K562 (cell line): ENCODE measurements at regions not wholly inside any gene's neighbourhood (a gene's known extent, or its start where the extent isn't known, plus 50 kb on each side); places are given as distances from the start of the nearest gene placed in this dataset.

ENCODE experiments used
- ATAC-seq: fragments of 200-7000 bp; cut with Tn5 transposase; 3 replicates; pipeline ENCODE4 v1.9.1; 2020; ENCODE audit warnings: moderate library complexity
- BruUV-seq: library from RNA; stranded (reverse); fragments of 400-500 nt; replicated peaks from 2 replicates; lab custom pipeline; 2021; lab: Mats Ljungman, UMichigan
- CTCF ChIA-PET: fragments of 300-600 bp; formaldehyde crosslinking; extraction: SDS; loops from one replicate; lab custom pipeline; 2021; ENCODE audit warnings: low intra/inter-chr PET ratio; lab: Yijun Ruan, JAX
- POLR2A ChIA-PET: fragments of 300-600, 350-650 bp; sonication (Branson Sonifier 250); formaldehyde crosslinking; extraction: SDS; loops from one replicate; lab custom pipeline; 2021; ENCODE audit warnings: antibody characterized with exemption, inconsistent platforms; lab: Yijun Ruan, JAX
- DNase-seq, 4 experiments: peaks; one replicate each; pipeline versions ENCODE4 v3.0.0 to v3.0.0-alpha.2; 2011 to 2018; ENCODE audit warnings: low spot score in 3 of 4, mixed read lengths in 3 of 4; ENCODE audit errors: extremely low read depth in 1 of 4
- FAIRE-seq: peaks from 2 replicates; lab custom pipeline; 2011; peaks lifted over from hg19 to GRCh38; lab: Jason Lieb, UNC
- H2AFZ ChIP-seq: 2 replicates; pipeline ENCODE4 v1.6.0; 2011; ENCODE audit warnings: low read depth, low read length, control low read depth, inconsistent platforms
- H3K27ac ChIP-seq: fragments of 200-600 bp; 3 replicates; pipeline ENCODE4 v1.8.0; 2011; ENCODE audit warnings: low read depth, mild to moderate bottlenecking, control low read depth, inconsistent platforms, low read length, moderate library complexity, mixed read lengths; ENCODE audit errors: extremely low read depth
- H3K27me3 ChIP-seq, 2 experiments: fragments of 300-600 bp in 1 of 2; 2 replicates in 1 of 2; 3 replicates in 1 of 2; pipeline versions ENCODE4 v1.6.0 to v1.8.0; 2011; ENCODE audit warnings: inconsistent platforms in 2 of 2, low read length in 2 of 2, mild to moderate bottlenecking in 1 of 2, mixed read lengths in 1 of 2, moderate library complexity in 1 of 2; ENCODE audit not compliant: control insufficient read depth in 2 of 2, insufficient read depth in 2 of 2
- H3K36me3 ChIP-seq: fragments of 300-600 bp; 3 replicates; pipeline ENCODE4 v1.8.0; 2011; ENCODE audit warnings: mild to moderate bottlenecking, low read length, inconsistent platforms; ENCODE audit not compliant: control insufficient read depth, insufficient read depth
- H3K4me1 ChIP-seq, 2 experiments: fragments of 200-600 bp in 1 of 2; replicated peaks in 1 of 2; 2 replicates in 1 of 2; 3 replicates in 1 of 2; pipeline versions ENCODE4 v1.5.1 to v1.8.0; 2011; ENCODE audit warnings: inconsistent platforms in 2 of 2, low read length in 2 of 2, mild to moderate bottlenecking in 1 of 2, mixed read lengths in 1 of 2, moderate library complexity in 1 of 2; ENCODE audit not compliant: control insufficient read depth in 2 of 2, insufficient read depth in 2 of 2
- H3K4me2 ChIP-seq: 2 replicates; pipeline ENCODE4 v1.6.1; 2011; ENCODE audit warnings: low read length, control low read depth, inconsistent platforms, mixed read lengths; ENCODE audit not compliant: insufficient read depth
- H3K4me3 ChIP-seq: fragments of 200-600 bp; sonication (generic), shearing (Covaris generic); 2 replicates; pipeline ENCODE4 v1.5.1; 2016; ENCODE audit warnings: control low read depth, inconsistent platforms
- H3K79me2 ChIP-seq: fragments of 200-600 bp; 3 replicates; pipeline ENCODE4 v1.8.0; 2011; ENCODE audit warnings: low read length, inconsistent platforms; ENCODE audit not compliant: control insufficient read depth, insufficient read depth
- H3K9ac ChIP-seq, 2 experiments: 2 replicates each; pipeline versions ENCODE4 v1.6.0 to v1.6.1; 2011; ENCODE audit warnings: low read depth in 2 of 2, low read length in 2 of 2, control low read depth in 1 of 2, inconsistent platforms in 1 of 2, mild to moderate bottlenecking in 1 of 2, mixed read lengths in 1 of 2; ENCODE audit not compliant: insufficient read depth in 1 of 2
- H3K9me1 ChIP-seq: one replicate; pipeline ENCODE4 v1.6.0; 2011; ENCODE audit warnings: inconsistent platforms, mild to moderate bottlenecking, low read length, moderate library complexity; ENCODE audit not compliant: control insufficient read depth, insufficient read depth
- H3K9me3 ChIP-seq: replicated peaks from 2 replicates; pipeline ENCODE4 v1.5.1; 2011; ENCODE audit warnings: low read depth, low read length, inconsistent platforms; ENCODE audit not compliant: control insufficient read depth, insufficient read depth
- H4K20me1 ChIP-seq: replicated peaks from 2 replicates; pipeline ENCODE4 v1.6.1; 2011; ENCODE audit warnings: low read length, inconsistent platforms, mixed read lengths; ENCODE audit not compliant: control insufficient read depth, insufficient read depth
- ATF7 ChIP-seq: fragments of 450-650 bp; IDR thresholded peaks from 2 replicates; pipeline ENCODE4 v1.7.1; 2014; ENCODE audit warnings: mild to moderate bottlenecking, moderate library complexity
- DPF2 ChIP-seq: fragments of 450-650 bp; IDR thresholded peaks from 2 replicates; pipeline ENCODE4 v1.6.1; 2016
- POLR2B ChIP-seq: fragments of 450-650 bp; IDR thresholded peaks from 2 replicates; pipeline ENCODE4 v1.6.1; 2018; ENCODE audit warnings: low read depth; ENCODE audit not compliant: partially characterized antibody
- TAF1 ChIP-seq: IDR thresholded peaks from 2 replicates; pipeline ENCODE4 v1.6.1; 2011; ENCODE audit warnings: mild to moderate bottlenecking, low read length, moderate library complexity; ENCODE audit not compliant: insufficient read depth, control insufficient read depth, severe bottlenecking; ENCODE audit errors: extremely low read depth
- ZNF707 ChIP-seq: fragments of 250-450 bp; sonication (Bioruptor Pico); conservative IDR thresholded peaks from 2 replicates; pipeline ENCODE4 v1.8.0; 2022; ENCODE audit warnings: inconsistent platforms, mild to moderate bottlenecking, moderate library complexity
- WGBS: fragments of 100-300 bp; shearing (Covaris generic); methylation state at CpG from one replicate; pipeline ENCODE4 v1.1.6; 2016; ENCODE audit warnings: low coverage, mixed read lengths; ENCODE audit not compliant: insufficient coverage; ENCODE audit errors: missing lambda C conversion rate; 5-methylcytosine and 5-hydroxymethylcytosine counted together
- in situ Hi-C: fragments of 300-500 bp; cut with MboI; formaldehyde crosslinking; loops from 4 replicates; pipeline ENCODE4 v1.15.0; 2018; ENCODE audit warnings: inconsistent platforms, mixed read lengths
- intact Hi-C: fragments of 100-400 bp; cut with micrococcal nuclease; formaldehyde crosslinking; loops from 2 replicates; pipeline ENCODE4 v1.14.2; 2022
- TF ChIP-seq, protein P1 (sequence below): fragments of 250-450 bp; sonication (Bioruptor Pico); IDR thresholded peaks from 2 replicates; pipeline ENCODE4 v1.9.0; 2021; ENCODE audit warnings: mild to moderate bottlenecking
- TF ChIP-seq, protein P2 (sequence below): fragments of 450-650 bp; formaldehyde crosslinking; IDR thresholded peaks from 2 replicates; pipeline ENCODE4 v1.4.0; 2022; ENCODE audit warnings: mild to moderate bottlenecking, moderate library complexity
- TF ChIP-seq, protein P3 (sequence below): fragments of 450-650 bp; conservative IDR thresholded peaks from 2 replicates; pipeline ENCODE4 v1.6.1; 2016; ENCODE audit warnings: missing genetic modification characterization, low read depth, mild to moderate bottlenecking, missing compliant biosample characterization, moderate library complexity
- TF ChIP-seq, protein P4 (sequence below), 2 experiments: fragments of 200-800 bp in 1 of 2; sonication (Bioruptor generic) in 1 of 2; sonication (generic) in 1 of 2; formaldehyde crosslinking in 1 of 2; IDR thresholded peaks in 1 of 2; conservative IDR thresholded peaks in 1 of 2; 2 replicates each; pipeline versions ENCODE4 v1.5.0 to v1.6.1; 2016 to 2020; ENCODE audit warnings: missing compliant biosample characterization in 1 of 2, missing genetic modification characterization in 1 of 2, missing genetic modification reagents in 1 of 2
- TF ChIP-seq, protein P5 (sequence below): sonication (generic); formaldehyde crosslinking; IDR thresholded peaks from 2 replicates; pipeline ENCODE4 v1.8.0; 2023; ENCODE audit warnings: missing genetic modification reagents, mild to moderate bottlenecking, borderline replicate concordance

DNA sequence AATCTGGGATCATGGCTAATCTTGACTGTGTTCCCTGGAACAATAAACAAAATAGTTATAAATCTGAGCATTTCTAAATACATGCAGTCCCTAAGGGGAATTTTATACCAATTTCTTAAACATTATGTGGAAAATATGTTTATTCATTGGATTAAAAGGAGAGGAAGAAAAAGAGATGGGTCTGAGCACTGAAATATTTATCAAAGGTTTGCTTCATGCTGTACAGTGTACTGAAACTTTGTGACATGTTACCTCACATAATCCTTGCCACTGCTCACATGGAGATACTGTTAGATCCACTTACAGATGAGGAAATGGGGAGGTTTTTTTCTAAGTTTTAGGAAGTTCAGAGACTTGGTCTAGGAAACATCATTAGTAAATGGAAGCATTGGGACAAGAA lies 443.6 kb downstream of the SPRY1 start (continued):
- TF ChIP-seq, protein P1, sequence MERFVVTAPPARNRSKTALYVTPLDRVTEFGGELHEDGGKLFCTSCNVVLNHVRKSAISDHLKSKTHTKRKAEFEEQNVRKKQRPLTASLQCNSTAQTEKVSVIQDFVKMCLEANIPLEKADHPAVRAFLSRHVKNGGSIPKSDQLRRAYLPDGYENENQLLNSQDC (CRISPR knock-in tag), result no peak
- TF ChIP-seq TAF1, result no peak
- TF ChIP-seq, protein P2, sequence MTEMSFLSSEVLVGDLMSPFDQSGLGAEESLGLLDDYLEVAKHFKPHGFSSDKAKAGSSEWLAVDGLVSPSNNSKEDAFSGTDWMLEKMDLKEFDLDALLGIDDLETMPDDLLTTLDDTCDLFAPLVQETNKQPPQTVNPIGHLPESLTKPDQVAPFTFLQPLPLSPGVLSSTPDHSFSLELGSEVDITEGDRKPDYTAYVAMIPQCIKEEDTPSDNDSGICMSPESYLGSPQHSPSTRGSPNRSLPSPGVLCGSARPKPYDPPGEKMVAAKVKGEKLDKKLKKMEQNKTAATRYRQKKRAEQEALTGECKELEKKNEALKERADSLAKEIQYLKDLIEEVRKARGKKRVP, result no peak
- TF ChIP-seq, all 486 proteins: peak for 0

DNA sequence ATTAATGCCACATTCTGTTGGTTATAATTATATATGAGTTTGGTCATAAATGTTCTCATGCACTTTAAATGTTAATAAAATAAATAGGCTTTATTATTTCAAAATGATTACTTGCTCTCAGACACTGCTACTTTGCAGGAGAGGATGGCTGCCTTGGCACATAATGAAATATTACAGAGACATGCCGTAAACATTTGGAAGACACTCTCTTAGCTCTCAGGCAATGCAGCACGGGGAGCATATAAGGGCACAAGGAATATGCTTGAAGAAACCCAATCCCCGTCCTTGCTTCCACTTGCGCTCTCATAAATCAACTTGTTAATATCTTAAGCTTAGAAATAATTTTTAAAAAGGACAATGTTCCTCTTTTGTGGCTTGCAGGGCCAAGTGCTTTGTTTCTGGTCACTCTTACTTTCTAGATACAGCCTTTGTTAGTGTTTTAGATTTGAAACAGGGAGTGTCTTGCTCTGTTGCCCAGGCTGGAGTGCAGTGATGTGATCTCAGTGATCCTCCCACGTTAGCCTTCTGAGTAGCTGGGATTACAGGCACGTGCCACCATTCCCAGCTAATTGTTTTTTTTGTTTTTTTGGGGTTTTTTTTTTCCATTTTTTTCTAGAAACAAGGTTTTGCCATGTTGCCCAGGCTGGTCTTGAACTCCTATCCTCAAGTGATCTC lies 445.0 kb downstream of the SPRY1 start:
- CTCF ChIA-PET, result no interaction called here
- POLR2A ChIA-PET, result no interaction called here
- WGBS, result under 1% methylated on average over 6 of the region's 6 CpGs
- TF ChIP-seq ATF7, result no peak
- no peak for TF ChIP-seq ZNF707 (CRISPR knock-in tag)
- TF ChIP-seq, protein P3, sequence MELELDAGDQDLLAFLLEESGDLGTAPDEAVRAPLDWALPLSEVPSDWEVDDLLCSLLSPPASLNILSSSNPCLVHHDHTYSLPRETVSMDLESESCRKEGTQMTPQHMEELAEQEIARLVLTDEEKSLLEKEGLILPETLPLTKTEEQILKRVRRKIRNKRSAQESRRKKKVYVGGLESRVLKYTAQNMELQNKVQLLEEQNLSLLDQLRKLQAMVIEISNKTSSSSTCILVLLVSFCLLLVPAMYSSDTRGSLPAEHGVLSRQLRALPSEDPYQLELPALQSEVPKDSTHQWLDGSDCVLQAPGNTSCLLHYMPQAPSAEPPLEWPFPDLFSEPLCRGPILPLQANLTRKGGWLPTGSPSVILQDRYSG (tag), result no peak
- TF ChIP-seq DPF2, result no peak
- no peak for TF ChIP-seq POLR2B
- TF ChIP-seq, protein P4, sequence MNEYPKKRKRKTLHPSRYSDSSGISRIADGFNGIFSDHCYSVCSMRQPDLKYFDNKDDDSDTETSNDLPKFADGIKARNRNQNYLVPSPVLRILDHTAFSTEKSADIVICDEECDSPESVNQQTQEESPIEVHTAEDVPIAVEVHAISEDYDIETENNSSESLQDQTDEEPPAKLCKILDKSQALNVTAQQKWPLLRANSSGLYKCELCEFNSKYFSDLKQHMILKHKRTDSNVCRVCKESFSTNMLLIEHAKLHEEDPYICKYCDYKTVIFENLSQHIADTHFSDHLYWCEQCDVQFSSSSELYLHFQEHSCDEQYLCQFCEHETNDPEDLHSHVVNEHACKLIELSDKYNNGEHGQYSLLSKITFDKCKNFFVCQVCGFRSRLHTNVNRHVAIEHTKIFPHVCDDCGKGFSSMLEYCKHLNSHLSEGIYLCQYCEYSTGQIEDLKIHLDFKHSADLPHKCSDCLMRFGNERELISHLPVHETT (CRISPR knock-in tag; conservative IDR thresholded peaks at IDR 0.05 in 1 of 2, IDR thresholded peaks at IDR 0.05 in 1 of 2), result no peak
- TF ChIP-seq, protein P5, sequence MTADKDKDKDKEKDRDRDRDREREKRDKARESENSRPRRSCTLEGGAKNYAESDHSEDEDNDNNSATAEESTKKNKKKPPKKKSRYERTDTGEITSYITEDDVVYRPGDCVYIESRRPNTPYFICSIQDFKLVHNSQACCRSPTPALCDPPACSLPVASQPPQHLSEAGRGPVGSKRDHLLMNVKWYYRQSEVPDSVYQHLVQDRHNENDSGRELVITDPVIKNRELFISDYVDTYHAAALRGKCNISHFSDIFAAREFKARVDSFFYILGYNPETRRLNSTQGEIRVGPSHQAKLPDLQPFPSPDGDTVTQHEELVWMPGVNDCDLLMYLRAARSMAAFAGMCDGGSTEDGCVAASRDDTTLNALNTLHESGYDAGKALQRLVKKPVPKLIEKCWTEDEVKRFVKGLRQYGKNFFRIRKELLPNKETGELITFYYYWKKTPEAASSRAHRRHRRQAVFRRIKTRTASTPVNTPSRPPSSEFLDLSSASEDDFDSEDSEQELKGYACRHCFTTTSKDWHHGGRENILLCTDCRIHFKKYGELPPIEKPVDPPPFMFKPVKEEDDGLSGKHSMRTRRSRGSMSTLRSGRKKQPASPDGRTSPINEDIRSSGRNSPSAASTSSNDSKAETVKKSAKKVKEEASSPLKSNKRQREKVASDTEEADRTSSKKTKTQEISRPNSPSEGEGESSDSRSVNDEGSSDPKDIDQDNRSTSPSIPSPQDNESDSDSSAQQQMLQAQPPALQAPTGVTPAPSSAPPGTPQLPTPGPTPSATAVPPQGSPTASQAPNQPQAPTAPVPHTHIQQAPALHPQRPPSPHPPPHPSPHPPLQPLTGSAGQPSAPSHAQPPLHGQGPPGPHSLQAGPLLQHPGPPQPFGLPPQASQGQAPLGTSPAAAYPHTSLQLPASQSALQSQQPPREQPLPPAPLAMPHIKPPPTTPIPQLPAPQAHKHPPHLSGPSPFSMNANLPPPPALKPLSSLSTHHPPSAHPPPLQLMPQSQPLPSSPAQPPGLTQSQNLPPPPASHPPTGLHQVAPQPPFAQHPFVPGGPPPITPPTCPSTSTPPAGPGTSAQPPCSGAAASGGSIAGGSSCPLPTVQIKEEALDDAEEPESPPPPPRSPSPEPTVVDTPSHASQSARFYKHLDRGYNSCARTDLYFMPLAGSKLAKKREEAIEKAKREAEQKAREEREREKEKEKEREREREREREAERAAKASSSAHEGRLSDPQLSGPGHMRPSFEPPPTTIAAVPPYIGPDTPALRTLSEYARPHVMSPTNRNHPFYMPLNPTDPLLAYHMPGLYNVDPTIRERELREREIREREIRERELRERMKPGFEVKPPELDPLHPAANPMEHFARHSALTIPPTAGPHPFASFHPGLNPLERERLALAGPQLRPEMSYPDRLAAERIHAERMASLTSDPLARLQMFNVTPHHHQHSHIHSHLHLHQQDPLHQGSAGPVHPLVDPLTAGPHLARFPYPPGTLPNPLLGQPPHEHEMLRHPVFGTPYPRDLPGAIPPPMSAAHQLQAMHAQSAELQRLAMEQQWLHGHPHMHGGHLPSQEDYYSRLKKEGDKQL (CRISPR knock-in tag), result no peak

More for the DNA sequence above, 445.0 kb downstream of the SPRY1 start:
- Histone ChIP-seq H3K9ac (no peak overlapping the region), H3K4me3 (no peak overlapping the region), H2AFZ (no peak overlapping the region), H3K79me2 (no peaks in the 10 kb centered on the region), H3K27me3 (no peaks in the 10 kb centered on the region), H3K36me3 (no peaks in the 10 kb centered on the region), H3K9me1 (no peaks in the 10 kb centered on the region), H3K4me1 (no peaks in the 10 kb centered on the region), H4K20me1 (no peaks in the 10 kb centered on the region), H3K9me3 (no peaks in the 10 kb centered on the region), H3K27ac (no peak overlapping the region), H3K4me2 (no peak overlapping the region)
- FAIRE-seq (no peak), DNase-seq (no peak), ATAC-seq (no peak)
- intact Hi-C loops, result no loop called here
- in situ Hi-C loops, result no loop called here
- no TSS peak for BruUV-seq
